ENCODE measurements at regions not wholly inside any gene's neighbourhood (a gene's known extent, or its start where the extent isn't known, plus 50 kb on each side); places are given as distances from the start of the nearest gene placed in this dataset.
A peak's percentile ranks its signal among the peaks of the same experiment; 100 is the strongest.

DNA sequence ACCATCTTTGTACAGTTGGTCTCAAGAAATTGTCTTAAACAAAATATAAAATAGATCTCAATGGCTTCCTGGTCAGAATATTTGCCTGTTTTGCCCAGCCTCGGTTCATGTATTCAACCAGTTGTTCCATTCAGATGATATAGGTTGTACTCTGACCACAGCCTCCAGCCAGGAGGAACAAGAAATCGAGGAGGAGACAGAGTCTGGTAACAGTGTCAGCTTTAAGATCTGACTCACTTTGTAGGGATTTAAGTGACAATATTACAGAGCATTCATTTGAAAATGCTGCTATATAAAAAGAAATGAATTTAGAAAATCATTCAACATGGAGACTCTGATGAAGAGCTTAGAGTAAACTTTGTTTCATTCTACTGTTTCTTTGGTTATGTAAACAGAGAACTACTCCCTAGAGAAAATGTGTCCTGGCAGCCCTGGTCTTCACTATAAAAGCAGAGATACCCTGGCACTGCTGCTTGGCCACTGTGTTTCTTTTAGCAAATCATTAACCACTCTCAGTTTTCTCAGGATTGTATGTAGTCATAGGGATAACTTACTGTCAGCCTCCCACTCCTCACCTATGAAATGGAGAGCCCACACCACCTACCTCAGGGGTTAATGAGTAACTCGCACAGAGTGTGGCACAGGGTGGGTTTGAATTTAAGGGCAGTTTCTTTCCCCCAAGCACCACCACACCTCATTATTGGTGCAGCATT is 53.5 kb downstream of the PAGE2 start:
- DNase-seq: no peak
- intact Hi-C loops (cut with DNase I; ENCODE audit: low total_unique reads): no loop called here
- no peaks in the 10 kb centered on the region for H3K4me1 ChIP-seq
- H3K27ac ChIP-seq: no peak overlapping the region
- H3K36me3 ChIP-seq: no peaks in the 10 kb centered on the region
- no peak overlapping the region for H3K4me3 ChIP-seq
- TF ChIP-seq POLR2A (IDR thresholded peaks at IDR 0.05): no peak
- TF ChIP-seq, protein P1, sequence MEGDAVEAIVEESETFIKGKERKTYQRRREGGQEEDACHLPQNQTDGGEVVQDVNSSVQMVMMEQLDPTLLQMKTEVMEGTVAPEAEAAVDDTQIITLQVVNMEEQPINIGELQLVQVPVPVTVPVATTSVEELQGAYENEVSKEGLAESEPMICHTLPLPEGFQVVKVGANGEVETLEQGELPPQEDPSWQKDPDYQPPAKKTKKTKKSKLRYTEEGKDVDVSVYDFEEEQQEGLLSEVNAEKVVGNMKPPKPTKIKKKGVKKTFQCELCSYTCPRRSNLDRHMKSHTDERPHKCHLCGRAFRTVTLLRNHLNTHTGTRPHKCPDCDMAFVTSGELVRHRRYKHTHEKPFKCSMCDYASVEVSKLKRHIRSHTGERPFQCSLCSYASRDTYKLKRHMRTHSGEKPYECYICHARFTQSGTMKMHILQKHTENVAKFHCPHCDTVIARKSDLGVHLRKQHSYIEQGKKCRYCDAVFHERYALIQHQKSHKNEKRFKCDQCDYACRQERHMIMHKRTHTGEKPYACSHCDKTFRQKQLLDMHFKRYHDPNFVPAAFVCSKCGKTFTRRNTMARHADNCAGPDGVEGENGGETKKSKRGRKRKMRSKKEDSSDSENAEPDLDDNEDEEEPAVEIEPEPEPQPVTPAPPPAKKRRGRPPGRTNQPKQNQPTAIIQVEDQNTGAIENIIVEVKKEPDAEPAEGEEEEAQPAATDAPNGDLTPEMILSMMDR (IDR thresholded peaks at IDR 0.05): no peak
- H3K27me3 ChIP-seq: no peaks in the 10 kb centered on the region
- no peaks in the 10 kb centered on the region for H3K9me3 ChIP-seq

DNA sequence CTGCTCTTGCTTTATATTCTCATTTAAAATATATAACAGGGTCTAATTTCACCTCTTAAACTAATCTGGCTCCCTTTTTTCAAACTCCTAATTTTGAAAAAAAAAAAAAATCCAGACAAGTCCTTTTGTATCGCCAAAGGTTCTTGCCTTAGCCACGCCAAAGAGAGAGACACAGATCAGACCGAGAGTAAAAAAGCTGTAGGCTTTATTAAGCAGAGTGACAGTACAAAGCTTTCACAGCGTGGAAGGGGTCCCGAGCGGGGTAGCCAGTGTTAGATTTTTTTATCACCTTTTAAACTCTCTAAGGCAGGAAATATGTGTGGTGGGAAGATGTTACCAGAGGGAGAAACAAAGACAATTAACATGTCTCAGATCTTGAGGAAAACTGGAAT is 54.1 kb downstream of the PAGE2 start:
- H3K9me3 ChIP-seq: no peaks in the 10 kb centered on the region
- no peak for TF ChIP-seq POLR2A (IDR thresholded peaks at IDR 0.05)
- TF ChIP-seq, protein P1 (IDR thresholded peaks at IDR 0.05): no peak
- peak overlapping the region in 1 of 2 donors; percentile 38 for H3K27ac ChIP-seq
- no peaks in the 10 kb centered on the region for H3K36me3 ChIP-seq
- DNase-seq: no peak
- intact Hi-C loops (cut with DNase I; ENCODE audit: low total_unique reads): no loop called here
- H3K4me3 ChIP-seq: no peak overlapping the region
- no peaks in the 10 kb centered on the region for H3K4me1 ChIP-seq
- H3K27me3 ChIP-seq: no peaks in the 10 kb centered on the region

DNA sequence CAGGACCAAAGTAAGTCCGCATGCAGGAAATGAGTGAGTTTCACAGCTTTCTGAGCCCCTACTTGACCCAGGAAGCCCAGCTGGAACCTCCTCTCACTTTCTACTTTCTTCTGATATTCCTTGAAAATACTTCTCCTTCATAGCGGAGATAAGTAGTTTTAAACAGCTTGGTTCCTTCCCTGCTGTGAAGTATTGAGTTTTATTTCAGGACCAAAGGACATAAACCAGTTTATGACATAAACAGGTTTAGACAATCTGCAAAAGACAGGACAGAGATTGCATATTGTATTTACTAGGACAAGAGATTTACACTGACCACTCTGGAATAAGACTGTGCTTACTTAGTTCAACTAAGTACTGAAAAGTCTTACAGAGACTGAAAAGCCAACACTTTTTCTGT is 54.8 kb downstream of the PAGE2 start:
- no peaks in the 10 kb centered on the region for H3K4me1 ChIP-seq
- H3K36me3 ChIP-seq: no peaks in the 10 kb centered on the region
- no peak overlapping the region for H3K4me3 ChIP-seq
- TF ChIP-seq POLR2A (IDR thresholded peaks at IDR 0.05): no peak
- TF ChIP-seq, protein P1 (IDR thresholded peaks at IDR 0.05): no peak
- intact Hi-C loops (cut with DNase I; ENCODE audit: low total_unique reads): no loop called here
- peak overlapping the region in 1 of 2 donors; percentile 38 for H3K27ac ChIP-seq
- DNase-seq: no peak
- H3K9me3 ChIP-seq: no peaks in the 10 kb centered on the region
- H3K27me3 ChIP-seq: no peaks in the 10 kb centered on the region

DNA sequence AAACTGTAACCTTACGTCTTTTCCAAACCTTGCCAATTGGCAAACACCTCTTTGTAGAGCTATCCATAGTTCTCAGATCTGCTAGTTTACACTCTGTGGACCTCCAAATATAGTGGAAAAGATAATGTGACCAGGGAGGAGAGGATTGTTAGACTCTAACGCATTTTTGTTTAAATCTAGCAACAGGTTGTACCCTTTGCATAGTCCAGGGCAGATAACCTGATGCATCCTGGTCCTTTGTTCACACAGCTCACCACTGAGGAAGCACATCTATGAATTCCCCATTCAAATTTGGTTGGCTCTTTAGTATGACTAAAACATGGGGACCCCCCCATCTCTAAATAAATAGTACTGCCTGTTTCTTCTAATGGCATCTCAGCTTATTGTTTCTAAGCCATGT is 55.9 kb downstream of the PAGE2 start:
- H3K4me3 ChIP-seq: no peak overlapping the region
- no peaks in the 10 kb centered on the region for H3K27me3 ChIP-seq
- H3K9me3 ChIP-seq: no peaks in the 10 kb centered on the region
- DNase-seq: no peak
- intact Hi-C loops (cut with DNase I; ENCODE audit: low total_unique reads): no loop called here
- TF ChIP-seq POLR2A (IDR thresholded peaks at IDR 0.05): no peak
- TF ChIP-seq, protein P1 (IDR thresholded peaks at IDR 0.05): no peak
- no peak overlapping the region for H3K27ac ChIP-seq
- H3K36me3 ChIP-seq: no peaks in the 10 kb centered on the region
- no peaks in the 10 kb centered on the region for H3K4me1 ChIP-seq

DNA sequence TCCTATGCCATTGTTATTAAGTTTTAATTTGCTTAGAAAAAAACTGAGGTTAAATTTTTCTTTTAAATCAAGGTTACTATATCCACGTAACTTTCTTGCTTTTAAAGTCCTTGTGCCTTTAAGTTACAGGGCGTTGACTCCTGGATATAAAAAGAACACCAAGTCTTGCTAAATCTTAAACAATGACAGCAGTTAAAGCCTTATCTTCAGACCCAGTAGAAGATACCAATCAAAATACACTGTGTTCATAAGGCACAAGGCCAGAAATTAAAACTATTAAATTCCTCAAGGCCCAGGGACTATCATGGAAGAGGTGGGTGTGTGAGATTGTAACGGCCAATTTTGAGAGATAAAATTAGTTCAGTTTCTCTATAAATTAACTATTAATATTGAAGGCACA is 60.4 kb downstream of the PAGE2 start:
- TF ChIP-seq, protein P1 (IDR thresholded peaks at IDR 0.05): no peak
- no peak for TF ChIP-seq POLR2A (IDR thresholded peaks at IDR 0.05)
- H3K36me3 ChIP-seq: no peaks in the 10 kb centered on the region

More for the DNA sequence above, 60.4 kb downstream of the PAGE2 start:
- Histone ChIP-seq H3K9me3 (no peaks in the 10 kb centered on the region), H3K27ac (no peak overlapping the region), H3K27me3 (no peaks in the 10 kb centered on the region), H3K4me1 (no peaks in the 10 kb centered on the region), H3K4me3 (no peak overlapping the region)
- DNase-seq: no peak
- intact Hi-C loops (cut with DNase I; ENCODE audit: low total_unique reads): no loop called here

Measured in uterus (tissue), 3 donors.